Naive thymus-derived CD8-positive, alpha-beta T cell (primary cell): ENCODE measurements at regions not wholly inside any gene's neighbourhood (a gene's known extent, or its start where the extent isn't known, plus 50 kb on each side); places are given as distances from the start of the nearest gene placed in this dataset.

Experiments used
- ATAC-seq, 2 donors: fragments of 150-1000 bp; cut with Tn5 transposase in 1 of 2; sonication (Bioruptor Pico), chemical (Tn5 transposase) in 1 of 2; 1 replicate in 1 of 2; 2 replicates in 1 of 2; pipeline ENCODE4 v1.10.0; 2021; ENCODE audit warnings: mild to moderate bottlenecking in 2 of 2, moderate library complexity in 2 of 2
- POLR2A ChIA-PET: fragments of 350-600 bp; sonication (Branson Sonifier 250); formaldehyde crosslinking; loops from one replicate; lab custom pipeline; 2021; ENCODE audit warnings: antibody characterized with exemption; lab: Charles Lee
- DNase-seq, 10 donors: peaks; one replicate each; pipeline versions ENCODE4 v3.0.0 to v3.0.0-alpha.2; 2020 to 2022
- H3K27ac Mint-ChIP-seq, 10 donors: one replicate each; pipeline ENCODE4 v1.8.0; 2020 to 2022; ENCODE audit warnings: mild to moderate bottlenecking in 10 of 10, mixed read lengths in 10 of 10, moderate library complexity in 4 of 10, inconsistent platforms in 1 of 10
- H3K27me3 Mint-ChIP-seq, 5 donors: one replicate each; pipeline ENCODE4 v1.8.0; 2021 to 2022; ENCODE audit warnings: mixed read lengths in 5 of 5
- H3K36me3 Mint-ChIP-seq, 3 donors: one replicate each; pipeline ENCODE4 v1.8.0; 2020 to 2022; ENCODE audit warnings: mixed read lengths in 3 of 3, mild to moderate bottlenecking in 2 of 3, inconsistent platforms in 1 of 3
- H3K4me1 Mint-ChIP-seq, 4 donors: one replicate each; pipeline ENCODE4 v1.8.0; 2021 to 2022; ENCODE audit warnings: mixed read lengths in 4 of 4
- H3K4me3 Mint-ChIP-seq, 10 donors: one replicate each; pipeline ENCODE4 v1.8.0; 2020 to 2022; ENCODE audit warnings: mild to moderate bottlenecking in 10 of 10, mixed read lengths in 10 of 10, moderate library complexity in 6 of 10, inconsistent platforms in 1 of 10
- H3K9me3 Mint-ChIP-seq, 9 donors: one replicate each; pipeline ENCODE4 v1.8.0; 2020 to 2022; ENCODE audit warnings: mixed read lengths in 9 of 9, mild to moderate bottlenecking in 3 of 9, inconsistent platforms in 1 of 9, moderate library complexity in 1 of 9

DNA sequence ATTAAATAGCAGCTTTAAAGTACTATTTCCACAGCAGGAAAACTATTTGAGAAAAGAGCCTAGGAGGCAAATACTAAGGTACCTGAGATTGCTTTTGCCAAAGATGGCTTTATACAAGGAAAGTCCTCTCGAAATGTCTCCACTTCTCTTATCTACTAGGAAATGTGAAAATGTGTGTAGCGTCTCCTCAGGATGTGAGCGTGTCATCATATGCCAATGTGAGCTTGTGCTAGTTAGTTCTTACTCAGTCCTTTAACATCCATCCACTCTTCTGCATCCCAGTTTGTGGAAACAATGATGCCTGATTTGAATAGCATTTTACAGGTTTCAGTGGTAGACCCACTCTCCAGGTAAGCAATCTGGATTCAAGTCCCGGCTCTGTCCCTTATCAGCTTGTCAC, 421.0 kb downstream of the DYNC2H1 start:
- Mint-ChIP-seq H3K9me3 (no peaks in the 10 kb centered on the region), H3K27ac (no peak overlapping the region), H3K4me3 (no peak overlapping the region), H3K27me3 (peaks cover 0 to 28% (median 9%) of the 10 kb centered on the region in 5 donors), H3K4me1 (no peaks in the 10 kb centered on the region), H3K36me3 (no peaks in the 10 kb centered on the region)
- DNase-seq (no peak), ATAC-seq (no peak)
- POLR2A ChIA-PET, result no interaction called here

DNA sequence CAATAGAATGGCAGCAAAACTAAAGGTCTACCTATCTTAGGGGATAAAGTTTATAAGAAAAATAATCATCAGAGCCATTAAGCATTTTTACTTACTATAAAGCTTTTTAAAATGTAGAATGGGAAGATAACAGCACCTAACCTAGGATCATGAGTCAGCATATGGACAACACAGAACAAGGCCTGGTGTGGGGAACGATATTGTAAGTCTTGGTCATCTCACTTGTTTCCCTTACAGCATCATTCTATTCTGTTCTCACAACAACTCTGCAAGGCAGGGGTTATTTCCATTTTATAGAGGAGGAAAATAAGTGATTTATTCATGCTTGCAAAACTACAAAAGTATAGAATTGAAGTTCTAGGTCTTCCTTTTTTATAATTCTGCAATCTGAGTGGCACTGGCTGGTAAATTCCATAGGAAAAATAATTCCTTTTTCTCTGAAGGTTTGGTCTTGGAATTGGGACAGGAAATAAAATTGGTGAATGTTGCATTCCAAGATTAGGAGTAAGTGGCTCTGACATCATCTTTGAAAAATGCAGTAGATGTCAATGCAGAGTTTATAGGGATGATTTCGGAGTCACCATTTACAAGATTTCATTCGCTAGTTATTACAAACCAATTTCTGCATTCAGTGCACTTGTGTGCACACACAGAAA, 423.0 kb downstream of the DYNC2H1 start:
- H3K9me3 Mint-ChIP-seq, result no peaks in the 10 kb centered on the region
- H3K27ac Mint-ChIP-seq, result no peak overlapping the region
- no peak overlapping the region for H3K4me3 Mint-ChIP-seq
- H3K4me1 Mint-ChIP-seq, result no peaks in the 10 kb centered on the region
- no peaks in the 10 kb centered on the region for H3K36me3 Mint-ChIP-seq
- POLR2A ChIA-PET, result no interaction called here
- DNase-seq (no peak), ATAC-seq (no peak)
- peaks cover 0 to 34% (median 9%) of the 10 kb centered on the region in 5 donors for H3K27me3 Mint-ChIP-seq

DNA sequence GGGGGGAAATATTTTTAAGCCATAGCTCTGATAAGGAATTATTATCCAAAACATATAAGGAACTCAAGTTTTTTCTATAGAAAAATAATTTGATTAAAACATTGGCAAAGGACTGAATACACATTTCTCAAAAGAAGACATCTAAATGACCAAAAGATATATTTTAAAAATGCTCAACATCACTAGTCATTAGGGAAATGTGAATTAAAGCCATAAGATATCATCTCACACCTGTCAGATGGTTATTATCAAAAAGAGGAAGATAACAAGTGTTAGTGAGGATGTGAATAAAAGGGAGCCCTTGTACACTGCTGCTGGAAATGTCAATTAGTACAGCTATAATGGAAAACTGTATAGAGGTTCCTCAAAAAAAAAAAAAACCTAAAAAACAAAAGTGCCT, 425.0 kb downstream of the DYNC2H1 start:
- no peak for ATAC-seq
- Mint-ChIP-seq H3K36me3 (no peaks in the 10 kb centered on the region), H3K27me3 (peaks cover 0 to 34% (median 9%) of the 10 kb centered on the region in 5 donors), H3K9me3 (no peaks in the 10 kb centered on the region), H3K4me3 (no peak overlapping the region), H3K4me1 (no peaks in the 10 kb centered on the region), H3K27ac (no peak overlapping the region)
- no peak for DNase-seq
- POLR2A ChIA-PET, result no interaction called here

DNA sequence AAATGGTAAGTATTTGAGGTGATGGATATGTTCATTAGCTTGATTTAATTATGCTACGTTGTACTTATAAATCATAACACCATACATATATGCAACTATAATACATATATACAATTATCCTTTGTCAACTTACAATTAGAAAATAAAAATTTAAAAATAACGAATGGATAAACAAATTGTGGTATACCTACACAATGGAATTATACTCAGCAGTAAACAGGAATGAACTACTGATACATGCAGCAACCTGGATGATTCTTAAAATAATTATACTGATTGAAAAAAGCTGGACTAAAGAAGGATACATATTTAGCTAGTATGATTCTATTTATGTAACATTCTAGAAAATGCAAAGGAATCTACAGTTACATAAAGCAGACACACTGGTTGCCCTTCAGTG, 425.7 kb downstream of the DYNC2H1 start:
- H3K36me3 Mint-ChIP-seq, result no peaks in the 10 kb centered on the region
- no peak overlapping the region for H3K27ac Mint-ChIP-seq
- DNase-seq (no peak), ATAC-seq (no peak)
- POLR2A ChIA-PET, result no interaction called here
- peaks cover 0 to under 1% (median 0%) of the 10 kb centered on the region in 9 donors for H3K9me3 Mint-ChIP-seq
- peaks cover 0 to 34% (median 9%) of the 10 kb centered on the region in 5 donors for H3K27me3 Mint-ChIP-seq
- no peaks in the 10 kb centered on the region for H3K4me1 Mint-ChIP-seq
- H3K4me3 Mint-ChIP-seq, result no peak overlapping the region

DNA sequence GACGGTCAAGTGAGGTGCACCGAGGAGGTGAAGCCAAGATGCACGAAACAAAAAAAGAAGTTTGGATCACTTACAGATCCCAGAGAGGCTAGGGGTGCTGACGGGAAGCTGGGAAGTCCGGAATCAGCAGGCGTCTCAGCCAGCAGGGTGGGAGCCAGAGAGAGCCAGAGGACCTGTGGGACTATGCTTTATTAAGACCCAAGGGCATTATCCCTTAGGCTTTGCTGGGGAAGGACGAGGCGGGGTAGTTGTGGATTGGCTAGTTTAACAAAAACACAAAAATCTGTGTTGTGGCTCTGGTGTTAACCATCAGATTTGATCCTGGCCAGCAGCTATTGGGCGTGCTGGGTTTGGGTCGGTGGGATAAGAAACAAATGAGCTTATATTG, 427.1 kb downstream of the DYNC2H1 start:
- ATAC-seq (no peak), DNase-seq (no peak)
- Mint-ChIP-seq H3K36me3 (no peaks in the 10 kb centered on the region), H3K27ac (no peak overlapping the region), H3K4me1 (no peaks in the 10 kb centered on the region), H3K27me3 (peaks cover 0 to 28% (median 7%) of the 10 kb centered on the region in 5 donors), H3K4me3 (no peak overlapping the region), H3K9me3 (peaks cover 0 to 14% (median 3%) of the 10 kb centered on the region in 9 donors)
- POLR2A ChIA-PET, result no interaction called here

DNA sequence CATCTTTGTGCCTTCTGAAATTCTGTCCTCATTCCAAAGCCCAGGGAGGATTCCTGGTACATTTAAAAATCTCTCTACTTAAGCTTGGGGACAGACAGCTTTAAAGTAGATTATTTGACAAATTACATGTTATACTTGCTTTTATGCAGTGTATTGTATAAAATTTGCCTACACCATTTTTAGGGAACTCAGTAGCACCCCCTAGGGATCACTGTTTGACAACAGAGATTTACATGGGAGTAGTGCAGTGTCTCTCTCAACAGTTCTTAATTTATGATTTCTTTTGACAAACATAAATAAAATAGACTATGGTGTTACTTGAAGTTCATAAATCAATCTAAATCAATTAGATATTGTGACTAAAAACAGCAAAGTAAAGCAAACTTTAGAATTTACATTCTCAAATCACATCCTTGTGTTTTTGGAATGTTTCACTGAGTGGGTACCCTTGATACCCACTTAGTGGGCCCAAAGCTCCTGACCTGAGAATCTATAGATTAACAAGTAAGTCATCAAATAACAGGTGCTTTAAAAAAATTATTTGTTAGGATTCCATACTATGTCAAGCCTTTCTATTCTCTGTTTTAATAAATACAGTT, 428.8 kb downstream of the DYNC2H1 start:
- Mint-ChIP-seq H3K4me1 (no peaks in the 10 kb centered on the region), H3K27ac (no peak overlapping the region), H3K36me3 (no peaks in the 10 kb centered on the region), H3K4me3 (no peak overlapping the region), H3K27me3 (peaks cover 0 to 20% (median 3%) of the 10 kb centered on the region in 5 donors), H3K9me3 (peaks cover 0 to 20% (median 5%) of the 10 kb centered on the region in 9 donors)
- DNase-seq (no peak), ATAC-seq (no peak)
- POLR2A ChIA-PET, result no interaction called here

DNA sequence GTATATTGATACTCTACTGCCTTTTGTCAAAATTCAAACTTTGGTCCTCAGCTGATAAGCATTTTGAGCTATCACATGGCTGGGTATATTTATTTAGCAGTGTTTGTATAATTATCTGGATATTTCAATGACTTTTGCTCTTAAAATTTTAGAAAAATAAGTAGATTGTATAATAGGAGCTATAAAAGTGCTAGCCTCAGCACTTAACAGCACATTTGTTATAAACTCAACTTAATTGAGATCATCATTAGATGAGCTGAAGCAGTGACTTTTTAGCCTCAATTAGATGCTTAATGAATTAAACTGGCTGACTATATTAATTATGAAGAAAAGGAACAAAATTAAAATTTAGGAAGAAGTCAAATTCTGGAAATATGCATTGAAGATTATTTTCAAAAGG, 429.9 kb downstream of the DYNC2H1 start:
- H3K27ac Mint-ChIP-seq, result no peak overlapping the region
- no peak for DNase-seq
- POLR2A ChIA-PET, result no interaction called here
- H3K9me3 Mint-ChIP-seq, result peaks cover 0 to 20% (median 8%) of the 10 kb centered on the region in 9 donors
- ATAC-seq, result no peak
- peaks cover 0 to 8% (median 0%) of the 10 kb centered on the region in 5 donors for H3K27me3 Mint-ChIP-seq
- H3K4me3 Mint-ChIP-seq, result no peak overlapping the region
- H3K4me1 Mint-ChIP-seq, result no peaks in the 10 kb centered on the region
- no peaks in the 10 kb centered on the region for H3K36me3 Mint-ChIP-seq

DNA sequence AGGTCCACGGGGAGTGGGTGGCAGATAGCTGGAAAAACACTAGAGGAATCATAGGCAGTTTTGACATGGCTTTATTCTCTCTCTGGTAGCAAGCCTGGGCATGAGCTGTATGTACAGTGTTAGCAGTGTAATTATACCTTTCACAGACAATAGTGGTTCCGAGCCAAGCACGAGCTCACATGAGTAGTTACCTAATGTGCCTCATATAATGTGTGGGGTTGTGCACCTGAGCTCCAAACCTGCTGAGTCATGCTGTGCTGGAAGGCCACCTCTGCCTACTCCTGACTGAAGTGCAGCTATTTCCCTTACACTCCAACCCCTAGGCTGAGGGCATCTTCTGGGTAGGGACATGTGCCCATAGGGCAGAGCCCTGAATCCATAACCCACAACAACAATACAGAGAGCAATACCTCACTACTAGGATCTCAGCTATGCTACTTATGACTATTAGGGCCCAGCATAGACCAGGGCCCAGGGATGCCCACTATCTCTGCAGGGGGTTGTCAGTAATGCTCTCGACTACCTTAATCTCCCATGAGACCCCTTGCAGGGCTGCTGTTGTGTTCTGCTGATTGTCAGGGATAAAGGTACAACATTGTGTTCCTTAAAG, 432.1 kb downstream of the DYNC2H1 start:
- Mint-ChIP-seq H3K4me3 (no peak overlapping the region), H3K9me3 (peaks cover 0 to 20% (median 8%) of the 10 kb centered on the region in 9 donors), H3K36me3 (no peaks in the 10 kb centered on the region), H3K27me3 (peaks cover 0 to 2% (median 0%) of the 10 kb centered on the region in 5 donors), H3K4me1 (no peaks in the 10 kb centered on the region), H3K27ac (peak overlapping the region in 1 of 10 donors; percentile 57)
- ATAC-seq (no peak), DNase-seq (peak in 2 of 10 donors; percentile 10 to 13)
- POLR2A ChIA-PET, result no interaction called here

DNA sequence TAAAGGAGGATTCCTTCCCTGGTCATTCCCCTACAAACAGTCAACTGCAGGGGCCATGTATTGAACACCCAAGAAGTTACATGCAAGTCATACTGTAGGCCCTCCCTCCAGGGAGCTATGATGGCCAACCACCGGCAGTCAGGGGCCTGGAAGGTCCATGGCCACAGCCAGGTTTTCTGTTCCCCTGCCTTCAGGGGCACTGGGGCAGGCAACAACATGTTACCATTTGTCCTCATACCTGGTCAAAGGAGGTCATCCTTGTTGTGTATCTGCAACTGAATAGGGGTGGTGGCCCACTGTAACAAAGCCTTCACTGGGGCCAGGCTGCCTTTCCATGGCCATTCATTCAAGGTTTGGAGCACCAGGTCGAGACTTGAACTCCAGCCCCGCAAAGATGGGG, 433.6 kb downstream of the DYNC2H1 start:
- POLR2A ChIA-PET, result no interaction called here
- ATAC-seq (no peak), DNase-seq (no peak)
- Mint-ChIP-seq H3K4me3 (no peak overlapping the region), H3K36me3 (no peaks in the 10 kb centered on the region), H3K4me1 (no peaks in the 10 kb centered on the region), H3K27ac (no peak overlapping the region), H3K27me3 (no peaks in the 10 kb centered on the region), H3K9me3 (peaks cover 0 to 20% (median 8%) of the 10 kb centered on the region in 9 donors)

DNA sequence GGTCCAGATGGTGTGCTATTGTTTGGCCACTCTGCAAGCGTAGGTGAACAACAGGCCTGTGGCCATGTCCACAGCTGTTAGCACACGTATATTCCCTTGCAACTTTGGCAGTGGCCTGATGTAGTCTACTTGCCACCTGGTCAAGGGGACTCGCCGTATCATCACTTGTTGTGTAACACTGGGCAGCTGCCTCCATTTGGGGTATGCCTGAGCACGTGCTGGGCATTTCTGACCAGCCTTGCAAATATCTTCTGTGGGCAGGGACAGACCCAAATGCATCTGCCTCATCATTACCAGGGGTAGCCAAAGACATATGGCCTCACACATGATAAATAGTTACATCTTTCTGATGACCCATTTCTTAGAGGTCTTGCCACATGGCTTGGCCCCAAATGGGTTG, 434.2 kb downstream of the DYNC2H1 start:
- ATAC-seq, result no peak
- no peaks in the 10 kb centered on the region for H3K27me3 Mint-ChIP-seq

DNA sequence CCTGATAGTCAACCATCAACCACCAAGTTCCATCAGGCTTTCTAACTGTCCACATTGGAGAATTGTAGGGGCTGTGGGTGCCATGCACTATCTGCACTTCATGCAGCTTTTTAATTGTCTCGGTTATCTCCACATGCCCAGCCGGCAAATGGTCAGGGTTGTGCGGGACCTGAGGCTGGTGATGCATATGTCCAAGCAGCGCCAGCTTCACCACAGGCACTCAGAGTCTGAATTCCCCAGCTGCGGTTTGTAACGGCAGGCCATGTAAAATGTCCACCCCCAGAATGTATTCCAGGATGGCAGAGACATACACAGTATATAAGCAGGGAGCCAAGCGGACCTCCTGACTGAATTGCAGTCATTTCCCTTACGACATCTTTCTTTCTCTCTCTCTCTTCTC, 435.6 kb downstream of the DYNC2H1 start:
- no peaks in the 10 kb centered on the region for H3K4me1 Mint-ChIP-seq
- POLR2A ChIA-PET, result no interaction called here
- H3K27me3 Mint-ChIP-seq, result no peaks in the 10 kb centered on the region
- H3K36me3 Mint-ChIP-seq, result no peaks in the 10 kb centered on the region
- H3K9me3 Mint-ChIP-seq, result peaks cover 0 to 20% (median 8%) of the 10 kb centered on the region in 9 donors
- DNase-seq, result no peak
- no peak overlapping the region for H3K27ac Mint-ChIP-seq
- H3K4me3 Mint-ChIP-seq, result no peak overlapping the region
- no peak for ATAC-seq

More for the DNA sequence above, 434.2 kb downstream of the DYNC2H1 start:
- DNase-seq, result no peak
- POLR2A ChIA-PET, result no interaction called here
- Mint-ChIP-seq H3K4me1 (no peaks in the 10 kb centered on the region), H3K4me3 (no peak overlapping the region), H3K9me3 (peaks cover 0 to 20% (median 8%) of the 10 kb centered on the region in 9 donors), H3K27ac (no peak overlapping the region), H3K36me3 (no peaks in the 10 kb centered on the region)

DNA sequence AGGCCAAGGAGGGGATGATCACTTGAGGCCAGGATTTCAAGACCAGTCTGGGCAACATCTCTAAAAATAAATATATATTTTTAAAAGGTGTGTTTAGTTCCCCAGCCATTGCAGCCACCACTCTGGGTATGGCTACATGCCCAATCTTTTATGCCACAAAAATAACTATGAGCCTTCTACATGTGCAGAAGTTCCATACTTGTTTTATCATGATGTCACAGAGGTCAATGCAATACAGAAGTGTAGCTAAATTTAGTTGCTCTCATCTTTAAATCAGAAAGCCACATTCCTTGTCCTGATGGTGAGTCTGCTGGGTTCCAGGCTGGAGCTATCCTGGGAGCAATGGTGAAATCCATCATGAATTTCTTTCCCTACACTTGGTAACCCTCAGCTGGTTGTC, 436.3 kb downstream of the DYNC2H1 start:
- Mint-ChIP-seq H3K27me3 (no peaks in the 10 kb centered on the region), H3K9me3 (peaks cover 0 to 17% (median 8%) of the 10 kb centered on the region in 9 donors), H3K27ac (no peak overlapping the region), H3K4me3 (no peak overlapping the region), H3K36me3 (no peaks in the 10 kb centered on the region), H3K4me1 (no peaks in the 10 kb centered on the region)
- DNase-seq (no peak), ATAC-seq (no peak)
- POLR2A ChIA-PET, result no interaction called here

DNA sequence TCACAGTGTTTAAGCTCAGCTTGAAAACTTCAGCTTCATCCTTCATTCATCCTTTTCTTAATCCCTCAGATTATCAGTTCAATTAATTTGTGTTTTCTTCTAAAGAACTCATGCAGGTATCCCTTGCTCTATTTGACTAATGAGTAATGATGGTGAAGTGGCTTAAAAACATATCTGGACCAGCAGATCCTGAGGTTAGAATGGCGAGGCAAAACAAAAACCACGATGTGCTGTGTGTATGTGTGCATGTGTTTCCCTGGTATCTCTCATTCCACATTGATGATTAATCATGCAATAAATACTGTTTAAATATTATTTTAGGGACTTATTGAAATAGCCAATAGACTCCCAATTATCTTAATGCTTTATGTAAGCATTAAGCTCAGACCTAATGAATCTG, 437.0 kb downstream of the DYNC2H1 start:
- H3K27ac Mint-ChIP-seq, result no peak overlapping the region
- H3K4me3 Mint-ChIP-seq, result no peak overlapping the region
- H3K9me3 Mint-ChIP-seq, result peaks cover 0 to 10% (median 6%) of the 10 kb centered on the region in 9 donors
- no peaks in the 10 kb centered on the region for H3K27me3 Mint-ChIP-seq
- H3K4me1 Mint-ChIP-seq, result no peaks in the 10 kb centered on the region
- no peak for ATAC-seq
- DNase-seq, result no peak
- POLR2A ChIA-PET, result no interaction called here
- no peaks in the 10 kb centered on the region for H3K36me3 Mint-ChIP-seq
